Breast epithelium (tissue), 4 donors: ENCODE measurements at regions not wholly inside any gene's neighbourhood (a gene's known extent, or its start where the extent isn't known, plus 50 kb on each side); places are given as distances from the start of the nearest gene placed in this dataset.
"Not testable (repeated sequence)": the region's sequence is repeated elsewhere in the genome, so short reads cannot be mapped to it uniquely, and the experiment has no call there.

Experiments used
- DNase-seq, 2 donors: peaks; one replicate each; pipeline ENCODE4 v3.0.0-alpha.2; 2019; ENCODE audit warnings: low spot score in 2 of 2
- H3K27ac ChIP-seq, 2 donors: fragments of 200-600 bp; sonication (generic) in 1 of 2; one replicate each; pipeline ENCODE4 v1.5.1; 2016 to 2019; ENCODE audit warnings: mild to moderate bottlenecking in 1 of 2
- H3K27me3 ChIP-seq, 2 donors: fragments of 200-600 bp; sonication (generic) in 1 of 2; one replicate each; pipeline versions ENCODE4 v1.5.1 to v1.6.0; 2017 to 2019; ENCODE audit warnings: control low read depth in 1 of 2, mild to moderate bottlenecking in 1 of 2
- H3K36me3 ChIP-seq: fragments of 200-600 bp; one replicate; pipeline ENCODE4 v1.5.1; 2019
- H3K4me1 ChIP-seq, 2 donors: fragments of 200-600 bp; sonication (generic); one replicate each; pipeline ENCODE4 v1.5.1; 2016 to 2019; ENCODE audit warnings: control low read depth in 1 of 2
- H3K4me3 ChIP-seq, 3 donors: fragments of 200-600 bp; sonication (generic); 1 replicate in 2 of 3; 2 replicates in 1 of 3; pipeline ENCODE4 v1.5.1; 2016 to 2019; ENCODE audit warnings: mild to moderate bottlenecking in 3 of 3, moderate library complexity in 2 of 3
- H3K9me3 ChIP-seq, 2 donors: fragments of 200-600 bp; sonication (generic) in 1 of 2; one replicate each; pipeline ENCODE4 v1.5.1; 2016 to 2019; ENCODE audit warnings: control low read depth in 1 of 2
- CTCF ChIP-seq, 3 donors: fragments of 450-650 bp; IDR thresholded peaks; one replicate each; pipeline ENCODE4 v1.5.1; 2016 to 2017; ENCODE audit warnings: antibody characterized with exemption in 3 of 3, mild to moderate bottlenecking in 3 of 3, moderate library complexity in 3 of 3
- POLR2A ChIP-seq: fragments of 450-650 bp; IDR thresholded peaks from one replicate; pipeline ENCODE4 v1.6.1; 2016; ENCODE audit warnings: antibody characterized with exemption, mild to moderate bottlenecking, moderate library complexity
- POLR2AphosphoS5 ChIP-seq, 3 donors: sonication (generic); formaldehyde crosslinking; IDR thresholded peaks; one replicate each; pipeline ENCODE4 v1.6.1; 2017; ENCODE audit warnings: antibody characterized with exemption in 3 of 3
- intact Hi-C: fragments of 100-400 bp; cut with DNase I; formaldehyde crosslinking; loops from one replicate; pipeline ENCODE4 v1.15.1; 2023; ENCODE audit warnings: low total_unique reads

- Histone ChIP-seq H3K36me3 (no peaks in the 10 kb centered on the region), H3K4me1 (no peaks in the 10 kb centered on the region), H3K27me3 (no peaks in the 10 kb centered on the region), H3K27ac (no peak overlapping the region), H3K4me3 (no peak overlapping the region), H3K9me3 (no peaks in the 10 kb centered on the region)
- no peak for DNase-seq
- TF ChIP-seq POLR2AphosphoS5 (IDR thresholded peaks at IDR 0.05) (no peak), CTCF (IDR thresholded peaks at IDR 0.05) (no peak), POLR2A (no peak)
- intact Hi-C loops = no loop called here
Measured at GRCh38 chr21:15976807-15977206, 247.0 kb downstream of the USP25 start.

GRCh38 chr21:15978215-15978738, 248.5 kb downstream of the USP25 start:
- no peaks in the 10 kb centered on the region for H3K27me3 ChIP-seq
- H3K27ac ChIP-seq = no peak overlapping the region
- TF ChIP-seq CTCF (IDR thresholded peaks at IDR 0.05) = no peak
- peak in 1 of 3 donors; percentile 63 for TF ChIP-seq POLR2AphosphoS5 (IDR thresholded peaks at IDR 0.05)
- no peaks in the 10 kb centered on the region for H3K4me1 ChIP-seq
- H3K4me3 ChIP-seq = no peak overlapping the region
- H3K9me3 ChIP-seq = no peaks in the 10 kb centered on the region
- no peak for DNase-seq
- no peaks in the 10 kb centered on the region for H3K36me3 ChIP-seq
- intact Hi-C loops = no loop called here

GRCh38 chr21:15979493-15979892, 249.7 kb downstream of the USP25 start:
- H3K9me3 ChIP-seq, H3K4me3 ChIP-seq, H3K4me1 ChIP-seq, H3K27ac ChIP-seq, H3K27me3 ChIP-seq, H3K36me3 ChIP-seq, intact Hi-C loops, DNase-seq: not testable (repeated sequence)

- Histone ChIP-seq H3K4me3 (no peak overlapping the region), H3K4me1 (no peaks in the 10 kb centered on the region), H3K9me3 (no peaks in the 10 kb centered on the region), H3K27ac (no peak overlapping the region), H3K36me3 (no peaks in the 10 kb centered on the region), H3K27me3 (no peaks in the 10 kb centered on the region)
- intact Hi-C loops = no loop called here
- no peak for DNase-seq
- peak in 1 of 3 donors; percentile 36 for TF ChIP-seq POLR2AphosphoS5 (IDR thresholded peaks at IDR 0.05)
- no peak for TF ChIP-seq POLR2A
- TF ChIP-seq CTCF (IDR thresholded peaks at IDR 0.05) = no peak
Measured at GRCh38 chr21:15986277-15986676, 256.5 kb downstream of the USP25 start.

- H3K9me3 ChIP-seq = no peaks in the 10 kb centered on the region
- H3K27ac ChIP-seq = no peak overlapping the region
- intact Hi-C loops = no loop called here
- H3K36me3 ChIP-seq = no peaks in the 10 kb centered on the region
- no peaks in the 10 kb centered on the region for H3K4me1 ChIP-seq
- no peaks in the 10 kb centered on the region for H3K27me3 ChIP-seq
- DNase-seq = no peak
- TF ChIP-seq POLR2A (no peak), CTCF (IDR thresholded peaks at IDR 0.05) (no peak), POLR2AphosphoS5 (IDR thresholded peaks at IDR 0.05) (no peak)
- H3K4me3 ChIP-seq = no peak overlapping the region
Measured at GRCh38 chr21:15992171-15992570, 262.4 kb downstream of the USP25 start.

- DNase-seq = no peak
- intact Hi-C loops = no loop called here
- Histone ChIP-seq H3K27me3 (no peaks in the 10 kb centered on the region), H3K9me3 (no peaks in the 10 kb centered on the region), H3K27ac (no peak overlapping the region), H3K36me3 (no peaks in the 10 kb centered on the region), H3K4me3 (no peak overlapping the region), H3K4me1 (no peaks in the 10 kb centered on the region)
- no peak for TF ChIP-seq CTCF (IDR thresholded peaks at IDR 0.05)
Measured at GRCh38 chr21:15993951-15994350, 264.2 kb downstream of the USP25 start.
